GM23338 (cell line): ENCODE measurements at regions not wholly inside any gene's neighbourhood (a gene's known extent, or its start where the extent isn't known, plus 50 kb on each side); places are given as distances from the start of the nearest gene placed in this dataset.

Experiments used
- ATAC-seq: fragments of 200-7000 bp; cut with Tn5 transposase; 3 replicates; pipeline ENCODE4 v1.9.1; 2020
- DNase-seq: peaks from one replicate; pipeline ENCODE4 v3.0.0-alpha.2; 2015; ENCODE audit warnings: low spot score
- H2AFZ ChIP-seq: fragments of 200-600 bp; sonication (generic); 2 replicates; pipeline ENCODE4 v1.8.0; 2016; ENCODE audit warnings: antibody characterized with exemption, mild to moderate bottlenecking, moderate library complexity
- H3F3A ChIP-seq: fragments of 200-600 bp; sonication (generic); replicated peaks from 2 replicates; pipeline ENCODE4 v1.8.0; 2017; ENCODE audit warnings: antibody characterized with exemption, mixed run types, low read depth
- H3K27ac ChIP-seq: fragments of 200-600 bp; sonication (generic); 2 replicates; pipeline ENCODE4 v1.6.1; 2016; ENCODE audit warnings: low read depth
- H3K27me3 ChIP-seq: fragments of 200-600 bp; sonication (generic); 2 replicates; pipeline ENCODE4 v1.8.0; 2016; ENCODE audit warnings: mild to moderate bottlenecking, mixed run types, moderate library complexity; ENCODE audit not compliant: insufficient read depth
- H3K36me3 ChIP-seq: fragments of 200-600 bp; sonication (generic); 2 replicates; pipeline ENCODE4 v1.8.0; 2016; ENCODE audit warnings: mild to moderate bottlenecking; ENCODE audit not compliant: insufficient read depth
- H3K4me1 ChIP-seq: fragments of 200-600 bp; sonication (generic); 2 replicates; pipeline ENCODE4 v1.8.0; 2016; ENCODE audit warnings: mild to moderate bottlenecking, moderate library complexity; ENCODE audit not compliant: insufficient read depth
- H3K4me2 ChIP-seq: fragments of 200-600 bp; sonication (generic); 2 replicates; pipeline ENCODE4 v1.7.1; 2017; ENCODE audit warnings: mixed run types
- H3K4me3 ChIP-seq: fragments of 200-600 bp; sonication (generic); 2 replicates; pipeline ENCODE4 v1.6.1; 2016; ENCODE audit warnings: mixed run types
- H3K79me2 ChIP-seq: fragments of 200-600 bp; sonication (generic); replicated peaks from 2 replicates; pipeline ENCODE4 v1.8.0; 2017; ENCODE audit warnings: mild to moderate bottlenecking; ENCODE audit not compliant: insufficient read depth
- H3K9me2 ChIP-seq: fragments of 200-600 bp; sonication (generic); 2 replicates; pipeline ENCODE4 v1.8.0; 2017; ENCODE audit not compliant: insufficient read depth
- H4K20me1 ChIP-seq: fragments of 200-600 bp; sonication (generic); replicated peaks from 2 replicates; pipeline ENCODE4 v1.8.0; 2017; ENCODE audit warnings: mild to moderate bottlenecking; ENCODE audit not compliant: insufficient read depth
- H3K27ac Mint-ChIP-seq: 2 replicates; pipeline ENCODE4 v1.8.0; 2020; ENCODE audit warnings: inconsistent platforms, mild to moderate bottlenecking, moderate library complexity, mixed read lengths
- H3K27me3 Mint-ChIP-seq: 3 replicates; pipeline ENCODE4 v1.8.0; 2022; ENCODE audit warnings: low read depth, mild to moderate bottlenecking, moderate library complexity, mixed read lengths, inconsistent platforms; ENCODE audit not compliant: insufficient read depth, poor library complexity
- H3K36me3 Mint-ChIP-seq: 3 replicates; pipeline ENCODE4 v1.8.0; 2021; ENCODE audit warnings: low read depth, mild to moderate bottlenecking, inconsistent platforms, moderate library complexity, mixed read lengths
- H3K4me1 Mint-ChIP-seq: 3 replicates; pipeline ENCODE4 v1.8.0; 2020; ENCODE audit warnings: mild to moderate bottlenecking, inconsistent platforms, mixed read lengths
- H3K4me3 Mint-ChIP-seq: 3 replicates; pipeline ENCODE4 v1.8.0; 2021; ENCODE audit warnings: moderate library complexity, mild to moderate bottlenecking, inconsistent platforms, mixed read lengths
- H3K9me3 Mint-ChIP-seq: 3 replicates; pipeline ENCODE4 v1.8.0; 2020; ENCODE audit warnings: moderate library complexity, mild to moderate bottlenecking, inconsistent platforms, mixed read lengths
- CREB1 ChIP-seq: fragments of 250-450 bp; sonication (Bioruptor Pico); IDR thresholded peaks from 2 replicates; pipeline ENCODE4 v1.5.0; 2020; ENCODE audit warnings: low read depth, mild to moderate bottlenecking, moderate library complexity
- ETS1 ChIP-seq: IDR thresholded peaks from 2 replicates; pipeline ENCODE4 v1.6.1; 2016; ENCODE audit warnings: antibody characterized with exemption
- EZH2 ChIP-seq: fragments of 200-600 bp; sonication (generic); IDR thresholded peaks from one replicate; pipeline ENCODE4 v1.8.0; 2017; ENCODE audit warnings: antibody characterized with exemption, mild to moderate bottlenecking, low read depth; ENCODE audit not compliant: unreplicated experiment
- EZH2phosphoT487 ChIP-seq: fragments of 200-600 bp; sonication (generic); IDR thresholded peaks from one replicate; pipeline ENCODE4 v1.8.1; 2018; ENCODE audit warnings: antibody characterized with exemption; ENCODE audit not compliant: unreplicated experiment
- NANOG ChIP-seq: IDR thresholded peaks from 2 replicates; pipeline ENCODE4 v1.6.1; 2016; ENCODE audit warnings: antibody characterized with exemption, borderline replicate concordance
- POLR2AphosphoS5 ChIP-seq: IDR thresholded peaks from 2 replicates; pipeline ENCODE4 v1.6.1; 2016; ENCODE audit warnings: antibody characterized with exemption, low read depth
- REST ChIP-seq: IDR thresholded peaks from one replicate; pipeline ENCODE4 v1.6.1; 2018; ENCODE audit warnings: antibody characterized with exemption; ENCODE audit not compliant: unreplicated experiment
- ZNF114 ChIP-seq: fragments of 250-450 bp; sonication (Bioruptor Pico); IDR thresholded peaks from 2 replicates; pipeline ENCODE4 v1.5.0; 2020; ENCODE audit warnings: mild to moderate bottlenecking, moderate library complexity
- ZNF331 ChIP-seq: fragments of 250-450 bp; sonication (Bioruptor Pico); IDR thresholded peaks from 2 replicates; pipeline ENCODE4 v1.5.0; 2020; ENCODE audit warnings: low read depth, mild to moderate bottlenecking, moderate library complexity
- ZNF462 ChIP-seq: fragments of 250-450 bp; sonication (Bioruptor Pico); IDR thresholded peaks from 2 replicates; pipeline ENCODE4 v1.5.0; 2020; ENCODE audit warnings: mild to moderate bottlenecking, moderate library complexity

- Mint-ChIP-seq H3K27ac (no peak overlapping the region), H3K4me1 (peaks cover 22% of the 10 kb centered on the region; the same call in 2 of the 3 replicates), H3K4me3 (no peak overlapping the region), H3K9me3 (no peaks in the 10 kb centered on the region), H3K27me3 (no peaks in the 10 kb centered on the region), H3K36me3 (peaks cover 5% of the 10 kb centered on the region; the same call in 1 of the 3 replicates)
- ATAC-seq (no peak), DNase-seq (no peak)
- Histone ChIP-seq H3K27me3 (no peaks in the 10 kb centered on the region), H4K20me1 (no peaks in the 10 kb centered on the region), H3K4me1 (no peaks in the 10 kb centered on the region), H3K27ac (no peak overlapping the region), H3K4me3 (no peak overlapping the region), H3K79me2 (no peaks in the 10 kb centered on the region), H2AFZ (no peak overlapping the region), H3K9me2 (no peaks in the 10 kb centered on the region), H3K36me3 (no peaks in the 10 kb centered on the region), H3F3A (no peaks in the 10 kb centered on the region), H3K4me2 (no peak overlapping the region)
- TF ChIP-seq ZNF114 (CRISPR knock-in tag) (no peak), NANOG (no peak), POLR2AphosphoS5 (no peak), CREB1 (CRISPR knock-in tag) (no peak), ZNF331 (CRISPR knock-in tag) (no peak), REST (no peak), EZH2 (no peak), ZNF462 (no peak), EZH2phosphoT487 (no peak), ETS1 (no peak)
Observed at GRCh38 chrX:8030361-8030760, 103.1 kb upstream of the PNPLA4 start.
